ENCODE measurements at regions not wholly inside any gene's neighbourhood (a gene's known extent, or its start where the extent isn't known, plus 50 kb on each side); places are given as distances from the start of the nearest gene placed in this dataset.
"Not testable (repeated sequence)": the region's sequence is repeated elsewhere in the genome, so short reads cannot be mapped to it uniquely, and the experiment has no call there.

DNA sequence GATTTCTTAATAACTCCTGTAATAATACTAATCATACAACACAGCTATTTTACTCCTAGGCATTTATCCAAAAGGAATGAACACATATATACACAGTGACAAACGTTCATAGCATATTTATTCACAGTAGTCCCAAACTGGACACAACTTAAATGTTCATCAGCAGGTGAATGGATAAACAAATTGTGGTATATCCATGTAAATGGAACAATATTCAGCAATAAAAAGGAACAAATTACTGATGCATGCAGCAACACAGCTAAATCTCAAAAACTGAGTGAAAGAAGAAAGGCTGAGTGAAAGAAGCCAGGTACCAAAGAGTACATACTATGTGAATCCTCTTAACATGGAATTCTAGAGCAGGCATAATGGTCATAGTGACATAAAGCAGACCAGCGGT lies 242.7 kb upstream of the USP24 start:
- DNase-seq: no peak

DNA sequence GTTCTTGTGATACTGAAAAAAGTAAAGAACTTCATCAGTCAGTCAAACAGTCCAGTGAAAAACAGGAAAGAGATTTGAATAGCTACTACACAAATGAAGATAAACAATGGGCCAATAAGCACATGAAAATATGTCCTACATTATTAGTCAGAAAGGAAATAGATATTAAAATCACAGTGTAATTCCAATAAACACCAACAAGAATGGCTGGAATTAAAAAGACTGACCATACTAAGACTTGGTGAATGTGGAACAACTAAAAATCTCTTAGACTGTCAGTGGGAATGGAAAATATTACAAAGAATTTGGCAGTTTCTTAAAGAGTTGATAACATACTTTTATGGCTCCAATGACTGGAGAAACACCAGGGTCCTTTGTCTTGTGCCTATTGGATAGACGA lies 241.8 kb upstream of the USP24 start:
- DNase-seq: no peak

DNA sequence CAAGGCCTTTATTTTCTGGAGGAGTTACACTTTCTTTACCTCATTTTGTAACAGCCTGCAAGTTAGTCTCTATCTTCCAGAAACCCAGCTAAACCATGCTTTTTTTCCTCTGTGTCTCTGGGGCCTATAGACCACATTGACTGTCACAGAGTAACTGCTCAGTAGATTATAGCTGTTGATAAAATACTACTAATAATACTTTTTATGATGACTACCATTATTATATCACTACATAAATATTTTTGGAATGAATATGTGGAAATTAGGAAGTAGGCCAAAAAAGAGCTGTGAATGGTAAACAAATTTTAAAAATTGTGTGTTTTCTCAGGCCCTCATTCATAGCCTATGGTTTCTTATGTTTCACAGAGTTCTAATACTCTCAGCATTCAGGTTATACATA lies 233.1 kb upstream of the USP24 start:
- DNase-seq: no peak

DNA sequence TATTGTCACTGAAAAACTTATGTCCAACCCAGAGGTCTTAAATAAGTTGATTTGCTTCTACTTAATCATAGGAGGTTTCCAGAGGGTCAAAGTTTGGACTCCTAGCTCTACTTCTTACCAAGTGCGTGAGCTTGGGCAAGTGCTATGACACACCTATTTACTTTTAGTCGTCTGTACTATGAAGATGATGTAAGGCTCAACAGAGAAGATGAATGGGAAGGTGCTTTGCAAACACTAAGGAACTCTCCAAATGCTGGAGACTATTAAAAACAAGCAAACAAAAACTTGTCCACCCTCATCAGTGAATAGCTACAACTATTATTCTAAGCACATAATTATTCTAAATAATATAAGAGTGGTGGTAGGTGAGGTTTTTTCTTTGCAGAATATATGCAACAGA lies 232.3 kb upstream of the USP24 start:
- DNase-seq: no peak

DNA sequence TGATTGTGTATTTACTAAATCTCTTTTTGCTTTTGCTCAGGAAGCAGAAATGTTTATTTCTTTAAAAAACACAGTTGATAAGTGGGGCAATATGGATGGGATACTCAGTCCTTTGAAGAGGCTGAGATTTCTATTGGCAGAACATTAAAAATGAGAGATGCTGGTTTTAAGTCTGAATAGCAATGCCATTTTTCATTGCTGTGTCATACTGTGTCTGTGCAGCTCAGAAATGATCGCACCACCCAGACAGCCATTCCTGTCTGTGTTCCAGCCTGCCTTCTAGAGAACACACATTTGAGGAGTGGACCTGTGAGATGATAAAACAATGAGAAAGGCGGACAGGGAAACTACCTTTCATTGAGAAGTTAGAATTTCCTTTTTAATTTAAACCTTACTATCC lies 231.2 kb upstream of the USP24 start:
- DNase-seq: no peak

DNA sequence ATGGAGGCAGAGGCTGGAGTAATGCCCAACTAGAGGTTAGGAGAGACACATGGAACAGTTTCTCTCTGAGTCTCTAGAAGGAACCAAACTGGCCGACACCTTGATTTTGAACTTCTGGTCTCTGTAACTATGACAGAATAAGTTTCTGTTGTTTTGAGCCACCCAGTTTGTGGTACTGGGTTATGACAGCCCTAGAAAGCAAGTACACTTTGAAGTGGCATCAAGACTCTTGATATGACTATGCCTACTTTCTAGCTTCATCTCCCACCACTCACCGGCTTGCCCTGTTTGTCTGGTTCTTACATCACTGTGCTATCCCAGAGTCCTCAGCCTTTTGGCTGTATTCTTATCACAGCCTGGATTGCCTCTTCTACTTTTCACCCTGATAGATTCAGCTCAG lies 230.3 kb upstream of the USP24 start:
- DNase-seq: peak; percentile 5

DNA sequence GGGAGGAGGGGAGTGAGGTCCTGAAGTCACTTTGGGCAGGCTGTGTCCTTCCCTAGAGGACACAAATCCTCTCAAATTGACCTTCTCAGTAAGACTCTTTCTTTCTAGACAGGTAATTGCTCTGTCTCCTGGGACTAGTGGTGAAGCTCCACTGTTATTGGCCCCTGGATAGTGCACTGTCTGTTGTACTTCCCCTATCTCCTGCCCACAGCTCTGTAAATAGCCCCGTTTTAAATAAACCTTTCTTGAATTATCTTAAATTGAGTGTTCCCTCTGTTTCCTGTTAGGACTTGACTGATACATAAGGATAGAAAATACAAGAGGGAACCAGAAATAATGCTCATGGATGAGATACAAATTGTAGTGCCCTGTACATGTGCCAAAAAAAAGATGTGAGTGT lies 229.5 kb upstream of the USP24 start:
- DNase-seq: no peak

DNA sequence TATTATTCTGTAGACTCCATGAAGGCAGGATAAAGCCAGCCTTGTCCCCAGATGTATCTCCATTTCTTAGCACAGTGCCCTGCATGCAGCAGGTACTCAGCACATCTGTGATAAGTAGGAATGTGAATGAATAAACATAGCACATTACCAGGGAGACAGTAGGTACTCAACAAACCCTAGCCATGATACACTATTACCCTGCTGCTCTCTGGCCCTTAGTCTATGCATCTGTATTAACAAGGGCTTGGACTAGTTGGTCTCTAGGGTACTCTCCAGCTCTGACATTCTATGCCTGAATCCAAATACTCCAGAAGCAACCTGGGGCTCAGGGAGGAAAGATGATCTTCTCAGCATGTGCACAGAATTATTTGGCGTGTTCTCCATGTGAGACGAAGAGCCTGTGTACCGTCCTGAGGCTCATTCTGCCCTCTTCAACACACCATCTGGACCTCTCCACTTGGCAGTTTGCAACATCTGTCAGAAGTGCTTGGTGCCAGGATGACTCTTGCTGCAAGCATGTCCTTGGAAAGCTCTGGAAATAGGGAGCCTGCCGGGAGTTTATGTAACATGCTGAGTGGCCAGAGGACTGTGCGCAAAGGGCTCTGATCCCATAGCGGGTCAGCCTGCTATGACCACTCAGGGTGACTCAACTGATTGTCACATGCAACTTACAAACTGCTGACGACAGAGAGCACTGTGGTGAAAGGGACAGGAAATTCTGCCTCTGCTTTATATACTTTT lies 228.2 kb upstream of the USP24 start:
- DNase-seq: no peak

DNA sequence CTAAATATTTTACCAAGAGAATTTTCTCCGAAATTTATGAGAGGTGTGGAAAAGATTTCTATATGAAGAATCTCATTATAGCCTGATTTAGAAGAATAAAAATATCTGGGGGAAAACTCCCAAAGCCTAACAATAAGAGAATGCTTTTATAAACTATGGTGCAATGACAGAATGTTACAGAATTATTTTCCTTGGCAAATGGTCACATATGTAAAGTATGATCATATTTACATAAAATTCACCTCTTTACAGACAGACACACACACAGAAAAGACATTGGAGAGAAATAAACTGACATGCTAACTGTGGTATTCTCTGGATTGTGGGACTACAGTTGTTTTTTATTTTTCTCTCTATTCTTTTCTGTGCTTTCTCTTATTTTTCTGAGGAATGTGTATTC lies 226.3 kb upstream of the USP24 start:
- no peak for DNase-seq

DNA sequence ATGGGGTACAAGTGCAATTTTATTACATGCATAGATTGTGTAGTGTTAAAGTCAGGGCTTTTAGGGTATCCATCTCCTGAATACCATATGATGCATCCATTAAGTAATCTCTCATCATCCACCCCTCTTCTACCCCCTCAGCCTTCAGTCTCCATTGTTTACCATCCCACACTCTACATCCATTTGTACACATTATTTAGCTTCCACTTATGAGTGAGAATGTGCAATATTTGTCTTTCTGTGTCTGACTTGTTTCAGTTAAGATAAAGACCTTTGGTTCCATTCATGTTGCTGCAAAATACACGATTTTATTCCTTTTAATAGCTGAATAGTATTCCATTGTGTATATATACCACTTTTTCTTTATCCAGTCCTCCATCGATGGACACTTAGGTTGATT lies 222.5 kb upstream of the USP24 start:
- DNase-seq: no peak

DNA sequence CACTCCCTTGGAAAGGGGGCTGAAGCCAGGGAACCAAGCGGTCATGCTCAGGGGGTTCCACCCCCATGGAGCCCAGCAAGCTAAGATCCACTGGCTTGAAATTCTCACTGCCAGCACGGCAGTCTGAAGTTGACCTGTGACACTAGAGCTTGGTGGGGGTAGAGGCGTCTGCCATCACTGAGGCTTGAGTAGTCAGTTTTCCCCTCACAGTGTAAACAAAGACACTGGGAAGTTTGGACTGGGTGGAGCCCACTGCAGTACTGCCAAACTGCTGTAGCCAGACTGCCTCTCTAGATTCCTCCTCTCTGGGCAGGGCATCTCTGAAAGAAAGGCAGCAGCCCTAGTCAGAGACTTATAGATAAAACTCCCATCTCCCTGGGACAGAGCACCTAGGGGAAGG lies 215.6 kb upstream of the USP24 start:
- not testable (repeated sequence) for DNase-seq

DNA sequence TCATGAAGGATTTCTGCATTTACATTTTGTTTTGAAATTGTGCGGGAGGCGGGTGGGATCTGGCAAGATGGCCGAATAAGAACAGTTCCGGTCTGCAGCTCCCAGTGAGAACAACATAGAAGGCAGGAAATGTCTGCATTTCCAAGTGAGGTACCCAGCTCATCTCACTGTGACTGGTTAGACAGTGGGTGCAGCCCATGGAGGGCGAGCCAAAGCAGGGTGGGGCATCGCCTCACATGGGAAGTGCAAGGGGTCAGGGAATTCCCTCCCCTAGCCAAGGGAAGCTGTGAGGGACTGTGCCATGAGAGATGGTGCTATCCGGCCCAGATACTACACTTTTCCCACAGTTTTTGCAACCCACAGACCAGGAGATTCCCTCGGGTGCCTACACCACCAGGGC lies 215.0 kb upstream of the USP24 start:
- DNase-seq: not testable (repeated sequence)

DNA sequence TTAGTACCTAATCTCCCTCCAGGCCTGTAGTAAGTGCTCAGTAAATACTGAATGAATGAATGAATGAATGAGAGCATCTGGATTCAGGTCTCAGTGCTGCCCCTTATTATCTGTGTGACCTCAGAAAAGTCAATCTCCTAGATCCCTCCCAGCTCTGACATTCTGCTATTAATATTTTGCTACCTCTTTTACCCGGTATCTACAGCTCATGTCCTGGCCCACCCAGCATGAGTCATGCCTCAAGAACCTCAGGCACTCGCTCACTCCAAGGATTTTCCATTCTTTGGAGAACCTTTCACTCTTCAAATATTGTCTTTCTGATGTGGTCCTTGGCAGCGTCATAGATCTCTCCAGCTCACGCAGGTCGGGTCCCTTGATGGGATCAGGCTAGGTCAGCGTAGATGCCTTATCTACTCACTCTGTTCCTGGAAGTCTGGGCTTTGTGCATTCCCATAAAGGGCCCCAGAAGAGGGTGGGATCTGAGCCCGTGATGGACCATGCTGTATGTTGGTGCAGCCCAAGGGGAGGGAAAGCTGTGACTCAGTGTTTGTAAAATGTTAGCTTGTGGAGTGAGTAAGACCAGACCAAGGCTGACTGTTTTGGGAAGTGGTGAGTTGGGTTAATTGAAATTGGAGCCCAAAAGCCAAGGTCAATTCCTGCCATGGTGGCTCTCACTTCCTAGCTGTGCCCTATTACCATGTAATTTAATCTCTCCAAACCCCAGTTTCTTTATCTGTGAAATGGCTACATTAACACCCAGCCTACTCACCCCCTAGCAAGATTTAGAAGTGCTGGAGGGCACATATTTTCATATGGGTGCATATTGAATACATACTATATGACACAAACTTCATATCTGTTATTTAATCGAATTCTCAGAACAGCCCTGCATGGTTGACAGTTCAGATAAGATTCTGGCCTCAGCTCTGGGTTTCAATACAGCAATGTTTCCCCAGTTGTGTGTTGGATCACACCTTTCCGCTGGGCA lies 214.1 kb upstream of the USP24 start:
- DNase-seq: no peak

DNA sequence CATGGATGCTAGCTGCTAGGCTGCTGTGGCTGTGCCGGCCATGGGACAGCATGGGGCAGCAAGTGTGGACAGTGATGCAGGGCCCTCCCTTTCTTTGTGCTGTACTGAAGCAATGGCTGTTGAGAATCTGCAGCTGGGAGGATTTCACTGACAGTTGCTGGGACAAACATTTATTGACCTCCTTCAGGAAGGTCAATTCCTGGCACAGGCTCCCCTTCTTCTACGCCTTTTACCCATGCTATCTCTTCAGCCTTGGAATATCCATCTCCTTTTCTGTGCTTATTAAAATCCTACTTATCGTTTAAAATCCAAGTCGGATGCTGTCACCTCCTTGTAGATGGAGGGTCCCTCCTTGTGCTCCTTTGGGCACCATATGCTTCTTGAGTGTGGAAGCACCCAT lies 213.1 kb upstream of the USP24 start:
- no peak for DNase-seq

DNA sequence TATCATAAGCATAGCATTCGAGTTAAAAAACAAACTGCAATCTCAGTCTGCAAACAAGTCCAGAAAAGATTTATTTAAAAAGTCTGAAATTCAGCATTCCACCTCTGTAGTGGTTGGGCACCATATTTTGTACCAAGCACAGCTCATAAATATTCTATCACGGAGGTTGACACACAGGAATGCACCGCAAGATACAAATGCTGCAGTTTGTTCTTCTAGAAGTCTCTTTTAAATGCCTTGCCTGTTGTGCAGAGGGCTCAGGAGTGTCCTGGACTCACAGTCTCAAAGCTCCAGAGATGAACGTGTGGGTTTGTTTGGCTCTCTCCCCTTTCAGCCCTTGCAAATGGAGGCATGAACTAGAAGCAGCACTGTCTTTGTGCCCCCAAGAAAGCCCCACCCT lies 212.4 kb upstream of the USP24 start:
- DNase-seq: no peak

DNA sequence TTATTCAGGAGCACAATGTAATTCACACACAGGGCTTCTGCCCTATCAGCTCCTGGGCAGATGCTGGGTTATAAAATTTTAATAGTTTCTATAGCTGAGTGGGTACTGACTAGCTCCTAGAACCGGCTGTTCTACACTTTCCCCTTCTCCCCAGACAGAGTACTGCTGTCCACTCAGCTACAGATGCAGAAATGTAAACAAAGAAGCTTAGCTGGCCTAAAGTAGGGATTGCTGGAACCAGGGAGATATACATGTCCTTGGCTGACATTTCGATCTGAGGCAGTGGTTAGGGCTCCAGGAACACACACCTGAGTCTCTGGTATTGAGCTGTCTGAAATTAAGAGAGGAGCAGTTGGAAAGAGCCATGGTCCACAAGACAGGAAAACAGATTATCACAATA lies 211.5 kb upstream of the USP24 start:
- no peak for DNase-seq

DNA sequence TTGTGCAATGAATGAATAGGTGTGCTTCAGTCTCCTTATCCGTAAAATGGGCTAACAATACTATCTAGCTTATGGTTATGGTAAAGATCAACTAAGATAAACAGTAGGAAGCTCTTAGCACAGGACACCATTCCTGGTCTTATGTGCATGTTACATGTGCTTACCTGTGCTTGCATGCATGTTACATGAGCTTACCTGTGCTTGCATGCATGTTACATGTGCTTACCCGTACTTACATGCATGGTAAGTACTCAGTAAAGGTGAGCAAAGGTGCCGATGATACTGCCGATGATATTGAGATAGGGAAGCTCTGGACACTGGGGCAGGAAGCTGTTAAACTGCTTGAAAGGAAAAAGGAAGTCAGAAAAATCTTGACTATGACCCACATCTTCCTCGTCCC lies 211.0 kb upstream of the USP24 start:
- no peak for DNase-seq

DNA sequence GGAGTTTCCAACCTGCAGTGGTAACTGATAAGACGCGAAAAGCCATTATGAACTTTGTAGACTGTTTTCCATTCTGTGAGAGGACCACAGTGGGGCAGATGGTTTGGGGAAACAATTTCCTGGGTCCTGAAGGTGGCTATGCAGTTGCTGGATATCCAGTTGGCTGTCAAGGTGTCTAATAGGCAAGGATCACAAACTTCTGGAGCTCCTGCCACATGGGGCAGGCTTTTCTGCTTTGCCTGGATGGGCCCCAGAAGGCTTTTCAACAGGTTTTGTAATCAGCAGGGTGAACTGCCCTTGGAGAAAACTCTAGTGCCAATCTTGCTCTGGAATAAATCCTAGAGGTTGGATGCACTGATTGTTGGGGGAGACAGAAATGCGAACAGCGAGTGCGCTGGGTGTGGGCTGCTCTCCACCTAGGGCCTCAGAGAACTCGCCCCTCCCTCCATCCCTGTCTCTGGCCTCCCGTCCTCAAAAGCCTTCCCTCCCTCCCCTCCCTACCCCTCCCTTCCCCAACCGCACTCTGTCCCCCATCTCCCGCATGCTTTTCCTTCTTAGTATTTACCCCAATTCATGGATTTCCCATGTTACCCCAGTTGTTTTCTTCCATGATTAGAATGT lies 210.3 kb upstream of the USP24 start:
- DNase-seq: no peak

DNA sequence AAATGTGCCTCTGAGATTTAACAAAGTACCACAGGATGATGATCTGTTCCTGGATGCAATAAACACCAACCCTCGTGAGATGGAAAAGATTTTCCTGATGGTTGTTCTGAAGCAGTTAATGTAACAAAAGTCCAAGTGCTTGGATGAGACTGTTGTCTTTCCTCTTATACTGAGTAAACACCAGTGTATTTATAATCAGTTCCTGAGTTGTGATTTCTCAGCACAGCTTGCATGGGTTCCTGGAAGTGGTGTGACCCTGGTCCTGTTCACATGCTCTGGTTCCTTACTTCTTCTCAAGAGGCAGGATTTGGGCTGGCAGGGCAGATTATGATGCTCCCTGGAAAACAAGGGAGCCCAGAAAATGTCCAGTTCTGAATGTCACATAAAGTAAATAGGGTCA lies 208.2 kb upstream of the USP24 start:
- DNase-seq: no peak

DNA sequence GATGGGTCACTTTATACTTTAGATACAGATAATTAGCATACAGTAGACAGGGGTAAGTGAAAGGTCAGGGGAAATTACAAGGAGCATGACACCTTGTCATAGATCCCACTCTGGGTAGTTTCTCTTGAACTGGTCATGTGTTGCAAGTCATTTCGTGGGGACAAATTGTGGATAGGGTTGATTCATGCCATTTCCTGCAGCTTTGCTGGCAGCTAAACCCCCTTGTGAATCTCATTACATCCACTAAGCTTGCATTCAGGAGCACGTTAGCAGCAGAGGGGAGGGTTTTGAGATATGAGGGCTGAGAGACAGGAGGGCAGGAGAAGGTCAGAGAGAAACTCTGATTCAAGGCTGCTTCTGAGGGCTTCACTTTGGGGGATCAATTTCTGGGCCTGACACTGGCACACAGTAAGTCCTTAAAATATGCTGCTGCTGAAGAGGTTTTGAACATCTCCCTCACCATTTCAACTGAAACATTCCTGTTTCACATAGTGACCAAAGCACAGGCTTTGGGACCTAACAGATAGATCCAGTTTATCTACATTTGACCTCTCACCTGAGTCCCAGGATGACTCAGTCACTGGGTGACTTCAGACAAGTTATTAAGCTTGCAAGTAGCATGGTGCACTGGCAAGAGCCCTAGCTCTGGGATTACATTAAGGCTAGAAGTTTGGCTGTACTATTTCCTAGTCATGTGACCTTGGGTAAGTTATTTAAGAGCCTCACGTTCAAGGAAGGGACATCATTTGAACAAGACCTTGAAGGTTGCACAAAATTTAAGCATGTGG lies 206.0 kb upstream of the USP24 start:
- no peak for DNase-seq

DNA sequence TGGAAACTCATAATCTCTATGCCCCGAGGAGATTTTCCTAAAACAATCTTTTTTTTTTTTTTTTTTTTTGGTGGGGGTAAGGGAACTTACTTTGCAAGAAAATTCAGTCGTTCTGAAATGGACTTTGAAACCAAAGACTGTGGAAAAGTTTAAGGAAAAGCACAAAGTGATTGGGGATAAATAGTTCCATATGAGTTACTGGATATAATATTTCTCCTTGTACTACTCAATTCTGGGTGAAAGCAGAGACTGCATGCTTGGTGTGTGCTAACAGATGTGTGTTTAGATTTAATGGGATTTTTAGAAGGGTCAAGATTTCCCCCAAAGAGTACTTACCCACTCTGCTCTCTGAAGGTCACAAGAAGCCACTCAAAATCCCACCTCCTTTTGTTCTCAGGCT lies 204.9 kb upstream of the USP24 start:
- no peak for DNase-seq

DNA sequence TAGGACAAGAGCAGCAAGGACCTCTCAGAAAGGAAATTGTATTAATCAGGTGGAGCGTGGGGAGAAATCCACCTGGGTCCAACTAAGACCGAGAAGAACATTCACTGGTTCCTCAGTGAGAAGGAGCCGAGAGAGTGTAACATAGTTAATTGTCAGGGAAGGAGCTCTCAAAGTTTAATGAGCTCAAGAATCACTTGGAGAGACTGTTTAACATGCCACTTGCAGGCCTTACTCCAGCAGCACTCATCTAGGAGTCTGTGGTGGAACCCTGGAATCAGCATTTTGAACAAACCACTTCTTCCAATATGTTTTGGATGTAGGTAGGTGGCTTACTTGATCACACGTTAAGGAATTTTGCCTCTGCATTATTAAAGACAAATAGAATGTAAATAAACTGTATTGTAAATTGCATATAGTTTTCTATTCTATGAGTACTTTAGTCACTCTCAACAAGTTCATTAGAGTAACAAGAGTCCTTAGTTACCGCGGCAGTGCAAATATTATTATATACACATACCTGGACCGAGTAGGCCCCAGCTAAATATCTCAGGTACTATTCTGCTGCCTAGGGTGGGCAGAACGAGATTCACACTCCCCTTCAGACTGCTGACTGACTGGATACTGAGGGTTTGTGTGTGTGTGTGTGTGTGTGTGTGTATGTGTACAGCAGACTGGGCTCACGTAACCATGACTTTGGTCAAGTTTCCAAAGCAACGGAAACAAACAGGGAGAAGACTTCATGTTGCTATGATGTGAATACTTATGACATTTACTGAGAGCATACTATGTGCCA lies 203.2 kb upstream of the USP24 start:
- no peak for DNase-seq
